Mesendoderm (in vitro differentiated cells): ENCODE measurements at regions not wholly inside any gene's neighbourhood (a gene's known extent, or its start where the extent isn't known, plus 50 kb on each side); places are given as distances from the start of the nearest gene placed in this dataset.

Experiments used
- DNase-seq: peaks from one replicate; pipeline ENCODE4 v3.0.0; 2013
- H2AK5ac ChIP-seq: 2 replicates; pipeline ENCODE4 v1.6.1; 2013; ENCODE audit warnings: low read length, inconsistent platforms
- H2BK120ac ChIP-seq: 2 replicates; pipeline ENCODE4 v1.6.1; 2013; ENCODE audit warnings: low read depth, mild to moderate bottlenecking, low read length, moderate library complexity, mixed read lengths
- H2BK15ac ChIP-seq: replicated peaks from 2 replicates; pipeline ENCODE4 v1.6.1; 2013; ENCODE audit warnings: low read depth, mild to moderate bottlenecking, moderate library complexity
- H2BK5ac ChIP-seq: 2 replicates; pipeline ENCODE4 v1.6.1; 2013; ENCODE audit warnings: low read length, inconsistent platforms
- H3K18ac ChIP-seq: 2 replicates; pipeline ENCODE4 v1.6.1; 2013; ENCODE audit warnings: mild to moderate bottlenecking, low read length, mixed read lengths
- H3K23ac ChIP-seq: one replicate; pipeline ENCODE4 v1.6.1; 2013; ENCODE audit warnings: low read length
- H3K27ac ChIP-seq: 2 replicates; pipeline ENCODE4 v1.5.1; 2013; ENCODE audit warnings: low read depth, mild to moderate bottlenecking, inconsistent platforms, low read length, moderate library complexity
- H3K27me3 ChIP-seq: 2 replicates; pipeline ENCODE4 v1.6.1; 2013; ENCODE audit warnings: low read length, control low read depth, mild to moderate bottlenecking, inconsistent platforms; ENCODE audit not compliant: insufficient read depth, poor library complexity
- H3K36me3 ChIP-seq: 2 replicates; pipeline ENCODE4 v1.6.1; 2013; ENCODE audit warnings: low read length, inconsistent platforms; ENCODE audit not compliant: control insufficient read depth, insufficient read depth
- H3K4ac ChIP-seq: one replicate; pipeline ENCODE4 v1.6.1; 2013; ENCODE audit warnings: low read depth, mild to moderate bottlenecking, low read length, moderate library complexity
- H3K4me1 ChIP-seq: 2 replicates; pipeline ENCODE4 v1.6.1; 2013; ENCODE audit warnings: low read depth, low read length, inconsistent platforms; ENCODE audit not compliant: control insufficient read depth
- H3K4me2 ChIP-seq: 2 replicates; pipeline ENCODE4 v1.6.1; 2013; ENCODE audit warnings: low read length
- H3K4me3 ChIP-seq: 2 replicates; pipeline ENCODE4 v1.5.1; 2013; ENCODE audit warnings: mild to moderate bottlenecking, low read length
- H3K56ac ChIP-seq: one replicate; pipeline ENCODE4 v1.6.1; 2013; ENCODE audit warnings: low read length
- H3K79me1 ChIP-seq: 2 replicates; pipeline ENCODE4 v1.6.1; 2013; ENCODE audit warnings: low read length, inconsistent platforms
- H3K79me2 ChIP-seq: 2 replicates; pipeline ENCODE4 v1.6.1; 2013; ENCODE audit warnings: mild to moderate bottlenecking, low read length; ENCODE audit not compliant: control insufficient read depth, insufficient read depth
- H3K9ac ChIP-seq: 2 replicates; pipeline ENCODE4 v1.6.1; 2013; ENCODE audit warnings: low read length, inconsistent platforms
- H4K5ac ChIP-seq: one replicate; pipeline ENCODE4 v1.6.1; 2013; ENCODE audit warnings: low read length
- H4K8ac ChIP-seq: one replicate; pipeline ENCODE4 v1.6.1; 2013; ENCODE audit warnings: low read depth, mild to moderate bottlenecking, control low read depth, low read length, moderate library complexity
- WGBS: extraction: QIAGEN DNeasy Blood & Tissue Kit; methylation state at CpG from one replicate; pipeline ENCODE4 v1.1.7; 2013; ENCODE audit warnings: low lambda C conversion rate, missing lambda C conversion rate; ENCODE audit not compliant: insufficient coverage; ENCODE audit errors: extremely low coverage; 5-methylcytosine and 5-hydroxymethylcytosine counted together

DNA sequence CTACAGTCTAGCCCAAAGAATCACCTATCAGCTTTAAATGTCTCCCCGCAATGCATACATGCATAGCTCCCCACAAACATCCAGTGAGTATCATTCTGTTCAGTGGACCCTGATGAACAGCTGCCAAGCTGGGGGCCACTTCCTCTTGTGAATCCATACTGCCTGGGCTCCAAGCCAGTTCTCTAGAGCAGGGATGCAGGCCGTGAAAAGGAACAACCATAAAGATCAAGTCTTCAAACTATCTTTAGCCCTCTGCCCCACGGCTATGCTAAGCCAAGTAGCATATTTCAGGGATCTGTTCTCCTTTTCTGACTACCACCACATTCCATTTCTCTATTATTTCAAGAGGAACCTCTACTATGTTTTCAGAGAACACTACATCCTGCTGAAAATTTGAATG is 191.7 kb upstream of the BTBD3 start:
- no peak overlapping the region for H3K9ac ChIP-seq
- no peak overlapping the region for H3K56ac ChIP-seq
- H4K8ac ChIP-seq, result no peak overlapping the region
- H3K4me3 ChIP-seq, result no peak overlapping the region
- no peaks in the 10 kb centered on the region for H3K79me2 ChIP-seq
- WGBS, result no CpG with 5 or more reads among the region's 3 CpGs
- no peaks in the 10 kb centered on the region for H3K79me1 ChIP-seq
- H2AK5ac ChIP-seq, result no peak overlapping the region
- H3K27ac ChIP-seq, result no peak overlapping the region
- no peak overlapping the region for H4K5ac ChIP-seq
- H2BK15ac ChIP-seq, result no peak overlapping the region
- no peak overlapping the region for H3K18ac ChIP-seq
- no peaks in the 10 kb centered on the region for H3K4me1 ChIP-seq
- no peak overlapping the region for H3K4ac ChIP-seq
- no peak overlapping the region for H3K4me2 ChIP-seq
- no peak overlapping the region for H3K23ac ChIP-seq
- no peak for DNase-seq
- H2BK120ac ChIP-seq, result no peak overlapping the region
- H2BK5ac ChIP-seq, result no peak overlapping the region
- H3K36me3 ChIP-seq, result no peaks in the 10 kb centered on the region
- H3K27me3 ChIP-seq, result no peaks in the 10 kb centered on the region

- no peak for DNase-seq
- no peak overlapping the region for H3K23ac ChIP-seq
- H3K4me3 ChIP-seq, result no peak overlapping the region
- H2BK120ac ChIP-seq, result no peak overlapping the region
- H2BK15ac ChIP-seq, result no peak overlapping the region
- no peaks in the 10 kb centered on the region for H3K79me2 ChIP-seq
- no peak overlapping the region for H4K8ac ChIP-seq
- no peak overlapping the region for H3K56ac ChIP-seq
- H3K27ac ChIP-seq, result no peak overlapping the region
- H3K36me3 ChIP-seq, result no peaks in the 10 kb centered on the region
- H3K27me3 ChIP-seq, result no peaks in the 10 kb centered on the region
- no peaks in the 10 kb centered on the region for H3K79me1 ChIP-seq
- WGBS, result no CpG with 5 or more reads among the region's 1 CpG
- H4K5ac ChIP-seq, result no peak overlapping the region
- no peak overlapping the region for H3K4me2 ChIP-seq
- H3K4ac ChIP-seq, result no peak overlapping the region
- no peak overlapping the region for H3K18ac ChIP-seq
- no peaks in the 10 kb centered on the region for H3K4me1 ChIP-seq
- no peak overlapping the region for H2AK5ac ChIP-seq
- no peak overlapping the region for H3K9ac ChIP-seq
- no peak overlapping the region for H2BK5ac ChIP-seq
Measured at GRCh38 chr20:11727708-11728107, 190.0 kb upstream of the BTBD3 start.

DNA sequence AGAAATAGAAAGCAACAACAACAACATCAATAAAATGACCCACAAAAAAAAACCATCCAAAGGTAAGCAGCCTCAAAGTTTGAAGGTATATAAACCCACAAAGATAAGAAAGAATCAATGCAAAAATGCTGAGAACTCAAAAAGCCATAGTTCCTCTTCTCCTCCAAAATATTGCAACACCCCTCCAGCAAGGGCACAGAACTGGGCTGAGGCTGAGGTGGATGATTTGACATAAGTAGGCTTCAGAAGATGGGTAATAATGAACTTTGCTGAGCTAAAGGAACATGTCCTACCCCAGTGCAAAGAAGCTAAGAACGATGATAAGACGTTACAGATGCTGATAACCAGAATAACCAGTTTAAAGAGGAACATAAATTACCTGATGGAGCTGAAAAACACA is 188.8 kb upstream of the BTBD3 start:
- no peak for DNase-seq
- WGBS, result no CpG with 5 or more reads among the region's 2 CpGs

DNA sequence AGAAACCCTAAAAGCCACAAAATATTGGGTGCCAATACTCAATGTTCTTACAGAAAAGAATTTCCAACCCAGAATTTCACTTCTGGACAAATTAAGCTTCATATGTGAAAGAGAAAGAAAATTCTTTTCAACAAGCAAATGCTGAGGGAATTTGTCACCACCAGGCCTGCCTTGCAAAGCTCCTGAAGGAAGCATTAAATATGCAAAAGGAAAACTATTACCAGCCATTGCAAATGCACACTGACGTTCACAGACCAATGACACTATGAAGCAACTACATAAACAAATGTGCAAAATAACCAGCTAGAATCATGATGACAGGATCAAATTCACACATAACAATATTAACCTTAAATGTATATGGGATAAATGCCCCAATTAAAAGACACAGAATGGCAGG is 187.9 kb upstream of the BTBD3 start:
- no peak overlapping the region for H4K8ac ChIP-seq
- H2BK120ac ChIP-seq, result no peak overlapping the region
- no peak overlapping the region for H2BK15ac ChIP-seq
- DNase-seq, result no peak
- H3K4ac ChIP-seq, result no peak overlapping the region
- H3K79me2 ChIP-seq, result no peaks in the 10 kb centered on the region
- H3K79me1 ChIP-seq, result no peaks in the 10 kb centered on the region
- H3K4me1 ChIP-seq, result no peaks in the 10 kb centered on the region
- no peaks in the 10 kb centered on the region for H3K27me3 ChIP-seq
- no peak overlapping the region for H3K23ac ChIP-seq
- no peaks in the 10 kb centered on the region for H3K36me3 ChIP-seq
- no peak overlapping the region for H3K4me3 ChIP-seq
- no peak overlapping the region for H2AK5ac ChIP-seq
- no peak overlapping the region for H3K27ac ChIP-seq
- no CpG with 5 or more reads among the region's 1 CpG for WGBS
- no peak overlapping the region for H4K5ac ChIP-seq
- no peak overlapping the region for H3K18ac ChIP-seq
- H2BK5ac ChIP-seq, result no peak overlapping the region
- no peak overlapping the region for H3K4me2 ChIP-seq
- H3K9ac ChIP-seq, result no peak overlapping the region
- H3K56ac ChIP-seq, result no peak overlapping the region

More for the DNA sequence above, 188.8 kb upstream of the BTBD3 start:
- Histone ChIP-seq H3K9ac (no peak overlapping the region), H2BK5ac (no peak overlapping the region), H3K27ac (no peak overlapping the region), H3K4me1 (no peaks in the 10 kb centered on the region), H3K4ac (no peak overlapping the region), H2BK15ac (no peak overlapping the region), H4K8ac (no peak overlapping the region), H4K5ac (no peak overlapping the region), H3K27me3 (no peaks in the 10 kb centered on the region), H3K56ac (no peak overlapping the region), H3K4me2 (no peak overlapping the region), H3K18ac (no peak overlapping the region), H3K23ac (no peak overlapping the region), H3K4me3 (no peak overlapping the region), H3K36me3 (no peaks in the 10 kb centered on the region), H2BK120ac (no peak overlapping the region), H2AK5ac (no peak overlapping the region), H3K79me2 (no peaks in the 10 kb centered on the region), H3K79me1 (no peaks in the 10 kb centered on the region)

- Histone ChIP-seq H3K4me3 (no peak overlapping the region), H3K4ac (no peak overlapping the region), H2BK15ac (no peak overlapping the region), H3K4me1 (no peaks in the 10 kb centered on the region), H3K36me3 (no peaks in the 10 kb centered on the region), H4K8ac (no peak overlapping the region), H2BK120ac (no peak overlapping the region), H3K23ac (no peak overlapping the region), H3K4me2 (no peak overlapping the region), H3K9ac (no peak overlapping the region), H3K18ac (no peak overlapping the region), H3K27me3 (no peaks in the 10 kb centered on the region), H3K79me1 (no peaks in the 10 kb centered on the region), H2BK5ac (no peak overlapping the region), H3K79me2 (no peaks in the 10 kb centered on the region), H3K27ac (no peak overlapping the region), H4K5ac (no peak overlapping the region), H2AK5ac (no peak overlapping the region), H3K56ac (no peak overlapping the region)
- DNase-seq, result no peak
- WGBS, result no CpG with 5 or more reads among the region's 1 CpG
Measured at GRCh38 chr20:11734431-11734830, 183.3 kb upstream of the BTBD3 start.

DNA sequence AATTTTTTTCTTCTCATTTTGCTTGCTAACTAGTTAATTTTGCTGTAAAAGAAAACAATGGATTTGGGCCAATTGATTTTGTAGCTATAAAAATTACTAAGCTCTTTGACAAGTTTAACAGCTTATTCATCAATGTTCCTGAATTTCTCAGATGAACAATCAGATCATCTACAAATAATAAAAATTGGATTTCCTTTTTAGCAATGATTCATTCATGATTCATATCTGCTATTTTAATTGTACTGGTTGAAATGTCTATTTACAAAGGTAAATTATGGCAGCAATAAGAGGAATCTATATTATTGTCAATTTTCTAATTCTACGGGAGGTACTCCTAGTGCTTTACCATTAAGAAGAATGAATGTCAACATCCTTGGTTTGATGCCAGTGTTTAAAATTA is 178.8 kb upstream of the BTBD3 start:
- H3K27me3 ChIP-seq, result no peaks in the 10 kb centered on the region
- H3K27ac ChIP-seq, result no peak overlapping the region
- H3K4me3 ChIP-seq, result no peak overlapping the region
- H3K79me1 ChIP-seq, result no peaks in the 10 kb centered on the region
- no peaks in the 10 kb centered on the region for H3K4me1 ChIP-seq
- DNase-seq, result no peak
- H3K36me3 ChIP-seq, result no peaks in the 10 kb centered on the region
- no peak overlapping the region for H3K18ac ChIP-seq
- no peak overlapping the region for H2AK5ac ChIP-seq
- H3K79me2 ChIP-seq, result no peaks in the 10 kb centered on the region
- no peak overlapping the region for H3K4me2 ChIP-seq
- H4K8ac ChIP-seq, result no peak overlapping the region
- no peak overlapping the region for H3K4ac ChIP-seq
- H3K23ac ChIP-seq, result no peak overlapping the region
- no peak overlapping the region for H2BK15ac ChIP-seq
- no peak overlapping the region for H2BK120ac ChIP-seq
- no CpG with 5 or more reads among the region's 1 CpG for WGBS
- no peak overlapping the region for H4K5ac ChIP-seq
- no peak overlapping the region for H2BK5ac ChIP-seq
- H3K9ac ChIP-seq, result no peak overlapping the region
- no peak overlapping the region for H3K56ac ChIP-seq
